Keratinocyte (primary cell): ENCODE measurements at regions not wholly inside any gene's neighbourhood (a gene's known extent, or its start where the extent isn't known, plus 50 kb on each side); places are given as distances from the start of the nearest gene placed in this dataset.
"Not testable (repeated sequence)": the region's sequence is repeated elsewhere in the genome, so short reads cannot be mapped to it uniquely, and the experiment has no call there.

Experiments
- DNase-seq: peaks from one replicate; pipeline ENCODE4 v3.0.0-alpha.2; 2011; ENCODE audit warnings: low read depth, missing footprints, low spot score
- FAIRE-seq: peaks from 2 replicates; lab custom pipeline; 2011; peaks lifted over from hg19 to GRCh38; lab: Jason Lieb, UNC
- H2AFZ ChIP-seq: 2 replicates; pipeline ENCODE4 v1.6.0; 2012; ENCODE audit warnings: low read length, control low read depth, inconsistent platforms; ENCODE audit not compliant: control insufficient read depth
- H3K27ac ChIP-seq: 2 replicates; pipeline ENCODE4 v1.5.1; 2011; ENCODE audit warnings: low read length; ENCODE audit not compliant: control insufficient read depth, insufficient read depth
- H3K27me3 ChIP-seq: 3 replicates; pipeline ENCODE4 v1.6.0; 2011; ENCODE audit warnings: low read length; ENCODE audit not compliant: control insufficient read depth, insufficient read depth; ENCODE audit errors: extremely low read depth
- H3K36me3 ChIP-seq, 2 experiments: 2 replicates in 1 of 2; 3 replicates in 1 of 2; pipeline ENCODE4 v1.5.1; 2011; ENCODE audit warnings: low read length in 2 of 2, mild to moderate bottlenecking in 1 of 2; ENCODE audit not compliant: control insufficient read depth in 2 of 2, insufficient read depth in 2 of 2; ENCODE audit errors: extremely low read depth in 1 of 2
- H3K4me1 ChIP-seq: 3 replicates; pipeline ENCODE4 v1.5.1; 2011; ENCODE audit warnings: low read length; ENCODE audit not compliant: control insufficient read depth, insufficient read depth; ENCODE audit errors: extremely low read depth
- H3K4me2 ChIP-seq: 3 replicates; pipeline ENCODE4 v1.6.0; 2011; ENCODE audit warnings: low read depth, low read length; ENCODE audit not compliant: control insufficient read depth, insufficient read depth; ENCODE audit errors: extremely low read depth
- H3K4me3 ChIP-seq, 3 experiments: fragments of 200-600 bp in 1 of 3; sonication (generic) in 1 of 3; 2 replicates in 2 of 3; 3 replicates in 1 of 3; pipeline ENCODE4 v1.5.1; 2011 to 2016; ENCODE audit warnings: low read length in 3 of 3, mild to moderate bottlenecking in 3 of 3, control low read depth in 2 of 3, inconsistent platforms in 1 of 3, low read depth in 1 of 3, mixed read lengths in 1 of 3, mixed run types in 1 of 3, moderate library complexity in 1 of 3; ENCODE audit not compliant: control insufficient read depth in 2 of 3, insufficient read depth in 2 of 3; ENCODE audit errors: extremely low read depth in 1 of 3
- H3K79me2 ChIP-seq: 2 replicates; pipeline ENCODE4 v1.6.0; 2012; ENCODE audit warnings: low read length; ENCODE audit not compliant: control insufficient read depth, insufficient read depth
- H3K9ac ChIP-seq: 3 replicates; pipeline ENCODE4 v1.6.0; 2011; ENCODE audit warnings: low read length; ENCODE audit not compliant: control insufficient read depth, insufficient read depth; ENCODE audit errors: extremely low read depth
- H3K9me1 ChIP-seq: 3 replicates; pipeline ENCODE4 v1.6.0; 2011; ENCODE audit warnings: low read length; ENCODE audit not compliant: control insufficient read depth, insufficient read depth; ENCODE audit errors: extremely low read depth
- H3K9me3 ChIP-seq: 2 replicates; pipeline ENCODE4 v1.5.1; 2012; ENCODE audit warnings: low read depth, low read length; ENCODE audit not compliant: control insufficient read depth
- H4K20me1 ChIP-seq: 3 replicates; pipeline ENCODE4 v1.6.0; 2011; ENCODE audit warnings: low read length; ENCODE audit not compliant: control insufficient read depth, insufficient read depth; ENCODE audit errors: extremely low read depth
- CTCF ChIP-seq, 3 experiments: IDR thresholded peaks in 1 of 3; conservative IDR thresholded peaks in 1 of 3; optimal IDR thresholded peaks in 1 of 3; 2 replicates in 2 of 3; 3 replicates in 1 of 3; pipeline versions ENCODE3 to v1.5.1; 2011; ENCODE audit warnings: low read length in 3 of 3, mild to moderate bottlenecking in 3 of 3, moderate library complexity in 2 of 3, control low read depth in 1 of 3, inconsistent platforms in 1 of 3; ENCODE audit not compliant: insufficient read depth in 2 of 3; ENCODE audit errors: extremely low read depth in 1 of 3
- EZH2 ChIP-seq: IDR thresholded peaks from one replicate; pipeline ENCODE4 v1.6.1; 2012; ENCODE audit warnings: inconsistent platforms, mild to moderate bottlenecking, low read length, moderate library complexity
- dilution Hi-C: fragments of 300-500 bp; cut with MboI; formaldehyde crosslinking; loops from one replicate; pipeline ENCODE4 v1.7.0; 2020; ENCODE audit warnings: low sequenced_read_pairs; ENCODE audit not compliant: extremely low pct_ligation_motif_present

- H3K79me2 ChIP-seq, H4K20me1 ChIP-seq, H3K27me3 ChIP-seq, H3K27ac ChIP-seq, H2AFZ ChIP-seq, H3K4me1 ChIP-seq, FAIRE-seq, dilution Hi-C loops, DNase-seq, H3K9me3 ChIP-seq, H3K36me3 ChIP-seq, H3K9ac ChIP-seq, H3K9me1 ChIP-seq, H3K4me3 ChIP-seq, H3K4me2 ChIP-seq: not testable (repeated sequence)
Observed at GRCh38 chr20:48505066-48505465, 322.7 kb downstream of the PREX1 start.

- H3K9me3 ChIP-seq, result no peaks in the 10 kb centered on the region
- FAIRE-seq, result no peak
- no peak overlapping the region for H3K27ac ChIP-seq
- no peaks in the 10 kb centered on the region for H3K9me1 ChIP-seq
- no peak for DNase-seq
- no peak overlapping the region for H2AFZ ChIP-seq
- no peak overlapping the region for H3K4me3 ChIP-seq
- no peak overlapping the region for H3K4me2 ChIP-seq
- no peaks in the 10 kb centered on the region for H3K79me2 ChIP-seq
- no peak overlapping the region for H3K9ac ChIP-seq
- no peaks in the 10 kb centered on the region for H3K4me1 ChIP-seq
- no peak for TF ChIP-seq CTCF (optimal IDR thresholded peaks at IDR 0.05 in 1 of 3, IDR thresholded peaks at IDR 0.05 in 1 of 3, conservative IDR thresholded peaks at IDR 0.05 in 1 of 3; ENCODE audit: extremely low read depth in 1 of 3, insufficient read depth in 2 of 3, low read length in 3 of 3)
- TF ChIP-seq EZH2, result no peak
- H4K20me1 ChIP-seq, result no peaks in the 10 kb centered on the region
- dilution Hi-C loops, result no loop called here
- H3K36me3 ChIP-seq, result no peaks in the 10 kb centered on the region
- H3K27me3 ChIP-seq, result no peaks in the 10 kb centered on the region
Observed at GRCh38 chr20:48503166-48503815, 324.5 kb downstream of the PREX1 start.

GRCh38 chr20:48502758-48503157, 325.0 kb downstream of the PREX1 start:
- Histone ChIP-seq H3K9ac (no peak overlapping the region), H3K36me3 (no peaks in the 10 kb centered on the region), H3K27ac (no peak overlapping the region), H3K27me3 (no peaks in the 10 kb centered on the region), H3K79me2 (no peaks in the 10 kb centered on the region), H3K4me1 (no peaks in the 10 kb centered on the region), H2AFZ (no peak overlapping the region), H3K9me3 (no peaks in the 10 kb centered on the region), H3K4me2 (no peak overlapping the region), H4K20me1 (no peaks in the 10 kb centered on the region), H3K9me1 (no peaks in the 10 kb centered on the region), H3K4me3 (no peak overlapping the region)
- dilution Hi-C loops, result no loop called here
- TF ChIP-seq EZH2 (no peak), CTCF (optimal IDR thresholded peaks at IDR 0.05 in 1 of 3, IDR thresholded peaks at IDR 0.05 in 1 of 3, conservative IDR thresholded peaks at IDR 0.05 in 1 of 3; ENCODE audit: extremely low read depth in 1 of 3, insufficient read depth in 2 of 3, low read length in 3 of 3) (no peak)
- FAIRE-seq, result no peak
- DNase-seq, result no peak
